SKM-1 (cell line): ENCODE measurements at regions not wholly inside any gene's neighbourhood (a gene's known extent, or its start where the extent isn't known, plus 50 kb on each side); places are given as distances from the start of the nearest gene placed in this dataset.
A peak's percentile ranks its signal among the peaks of the same experiment; 100 is the strongest.

Experiments
- DNase-seq: peaks from one replicate; lab custom pipeline; 2025; ENCODE audit not compliant: unreplicated experiment; lab: John Stamatoyannopoulos, UW

DNA sequence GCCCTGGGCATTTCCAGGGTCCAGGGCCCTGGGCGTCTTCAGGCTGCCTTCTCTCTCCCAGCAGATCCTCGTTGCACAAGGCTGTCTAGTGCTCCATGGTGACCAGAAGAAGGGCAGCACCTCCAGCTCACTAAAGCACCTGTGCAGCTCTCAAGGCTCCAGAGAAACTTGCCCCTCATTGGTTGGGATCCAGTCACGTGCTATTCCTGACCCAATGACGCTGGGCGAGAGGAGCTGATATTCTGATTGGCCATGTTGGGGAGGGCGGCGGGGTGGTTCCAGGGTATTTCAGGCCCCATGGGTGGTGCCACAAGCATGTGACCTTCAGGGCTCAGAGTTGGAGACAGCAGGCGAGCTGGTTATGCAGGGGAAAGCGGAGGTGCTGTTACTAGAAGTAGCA, 309.1 kb downstream of the TOX3 start:
- no peak for DNase-seq

DNA sequence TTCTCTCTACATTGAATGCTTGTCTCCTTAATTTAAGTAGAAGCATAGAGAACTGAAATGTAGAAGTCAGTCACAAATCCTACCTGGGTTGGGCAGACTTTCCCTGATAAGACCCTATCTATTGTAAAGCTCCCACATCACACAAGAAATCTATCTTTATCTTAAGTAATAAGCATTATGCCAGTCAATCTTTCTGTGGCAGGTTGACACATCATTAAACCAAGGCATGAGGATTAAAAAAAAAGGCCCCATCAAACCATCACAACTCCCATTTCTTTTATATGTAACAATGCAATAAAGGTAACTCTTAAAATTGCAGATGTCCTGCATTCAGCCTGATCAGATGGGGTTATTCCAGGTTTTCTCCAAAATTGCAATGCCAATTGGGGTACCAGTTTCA, 311.8 kb downstream of the TOX3 start:
- DNase-seq: no peak

DNA sequence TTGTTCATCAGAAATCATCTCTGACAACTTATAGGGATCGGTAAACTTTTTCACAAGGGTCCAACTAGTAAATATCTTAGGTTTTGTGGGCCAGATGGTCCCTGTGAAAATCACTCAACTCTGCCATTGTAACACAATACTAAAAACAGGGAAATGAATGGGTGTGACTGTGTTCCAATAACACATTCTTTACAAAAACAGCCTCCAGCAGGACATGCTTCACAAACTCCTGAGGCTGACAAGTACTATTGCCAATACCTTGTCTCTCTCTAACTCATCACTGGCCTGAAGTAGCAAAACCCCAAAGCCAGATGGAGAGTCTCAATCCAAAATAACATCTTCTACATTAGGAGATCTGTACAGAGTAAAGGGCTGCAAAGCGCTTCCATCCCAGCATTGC, 312.3 kb downstream of the TOX3 start:
- no peak for DNase-seq

DNA sequence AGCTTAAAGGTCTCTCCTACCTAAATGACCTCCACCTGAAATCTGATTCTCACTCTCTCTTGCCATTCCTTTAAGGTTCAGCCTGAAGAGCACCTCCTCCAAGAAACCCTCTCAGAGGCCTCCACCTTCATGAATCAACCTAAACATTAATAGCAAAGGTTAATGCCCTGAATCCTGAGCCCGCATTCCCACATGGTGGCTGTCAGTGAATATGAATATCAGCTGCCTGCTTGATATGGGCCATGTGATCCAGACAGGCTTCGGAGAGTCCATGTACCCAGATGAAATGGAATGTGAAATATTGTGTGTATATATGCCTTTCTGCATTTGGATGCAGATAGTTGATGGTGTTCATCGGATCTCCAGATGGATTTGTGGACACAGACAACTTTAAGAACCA, 317.5 kb downstream of the TOX3 start:
- DNase-seq: no peak

DNA sequence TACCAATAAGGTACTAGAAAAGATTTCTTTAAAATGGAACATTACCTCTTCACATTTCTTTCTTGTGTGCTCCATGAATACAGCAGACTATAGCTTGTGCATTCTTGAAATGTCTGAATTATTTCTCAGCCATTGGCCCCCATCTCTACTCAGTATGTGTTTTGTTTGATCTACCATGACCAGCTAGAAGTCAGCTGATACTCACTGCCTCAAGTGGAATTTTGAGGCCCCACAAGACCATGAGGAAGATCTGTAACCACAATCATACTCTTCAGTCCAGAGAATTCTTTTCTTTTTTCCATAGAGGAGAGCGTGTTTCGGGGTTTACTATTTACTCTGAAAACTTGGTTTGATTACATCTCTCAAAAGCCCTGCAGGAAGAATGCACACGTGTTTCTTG, 319.1 kb downstream of the TOX3 start:
- DNase-seq: no peak

DNA sequence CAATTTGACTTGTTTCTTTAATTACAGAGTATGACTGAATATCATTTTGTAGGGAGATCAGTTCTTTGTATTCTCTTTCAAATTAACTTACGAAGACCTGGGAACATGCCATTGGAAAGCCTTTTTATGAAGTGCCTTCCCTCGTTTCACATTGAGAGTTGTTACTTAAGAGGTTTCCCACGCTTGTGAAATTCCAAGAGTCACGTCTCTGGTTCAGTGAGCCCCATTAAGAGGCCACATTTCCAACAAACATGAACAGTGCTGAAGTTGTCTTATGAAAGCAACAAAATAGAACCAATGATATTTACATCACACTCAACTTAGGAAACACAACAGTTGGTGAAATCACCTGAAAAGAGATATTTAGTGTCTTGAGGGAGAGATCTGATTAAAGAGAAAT, 334.1 kb downstream of the TOX3 start:
- DNase-seq: no peak

DNA sequence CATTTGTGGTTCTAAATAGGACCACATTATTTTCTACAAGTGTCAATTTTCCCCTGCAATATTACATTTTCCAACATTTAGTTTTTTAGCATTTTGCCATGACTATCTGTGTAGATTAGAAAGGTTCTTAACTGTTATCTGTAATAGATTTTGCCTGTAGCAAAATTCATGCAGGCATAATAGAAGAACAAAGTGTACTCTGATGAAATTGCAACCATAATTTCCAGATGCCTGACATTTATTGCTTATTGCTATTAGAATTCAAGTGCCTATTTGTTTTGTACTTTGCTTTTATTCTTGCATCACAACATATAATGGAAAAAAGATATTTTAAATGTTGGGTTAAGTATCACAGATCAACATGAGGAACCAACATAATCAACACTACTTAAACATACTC, 337.7 kb downstream of the TOX3 start:
- no peak for DNase-seq

DNA sequence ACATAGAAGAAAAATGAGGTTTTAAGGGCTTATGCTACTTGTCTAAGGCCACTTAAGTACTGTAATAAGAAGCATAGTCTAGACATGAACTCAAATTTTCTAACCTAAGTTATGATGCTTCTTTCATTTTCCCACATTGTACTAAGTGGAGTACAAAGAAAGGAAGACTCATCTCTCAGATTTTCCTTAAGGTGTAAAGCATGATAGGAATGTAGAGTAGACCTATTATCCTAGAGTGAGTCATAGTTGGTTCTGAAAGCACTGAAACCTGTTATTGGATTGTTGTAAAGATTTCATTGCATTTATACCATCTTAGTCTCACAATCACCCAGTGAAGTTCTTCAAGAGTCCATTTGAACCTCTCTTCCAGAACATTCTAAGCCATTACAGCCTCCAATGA, 343.8 kb downstream of the TOX3 start:
- no peak for DNase-seq

DNA sequence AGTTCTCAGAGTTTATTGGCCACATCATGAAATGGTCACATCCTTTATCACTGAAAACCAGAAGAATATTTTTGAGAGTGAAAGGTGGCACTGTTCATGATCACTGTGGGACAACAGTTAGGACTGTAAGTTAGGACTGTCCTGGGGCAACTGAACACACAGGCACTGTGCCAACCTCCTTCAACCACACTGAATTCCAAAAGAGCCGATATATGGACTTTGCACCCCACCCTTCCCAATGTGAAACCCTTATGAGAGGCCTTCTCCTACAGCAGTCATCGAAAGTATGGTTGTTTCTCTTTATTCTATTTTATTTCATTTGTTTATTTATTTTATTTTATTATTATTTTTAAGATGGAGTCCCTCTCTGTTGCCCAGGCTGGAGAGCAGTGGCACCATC, 353.5 kb downstream of the TOX3 start:
- DNase-seq: no peak

DNA sequence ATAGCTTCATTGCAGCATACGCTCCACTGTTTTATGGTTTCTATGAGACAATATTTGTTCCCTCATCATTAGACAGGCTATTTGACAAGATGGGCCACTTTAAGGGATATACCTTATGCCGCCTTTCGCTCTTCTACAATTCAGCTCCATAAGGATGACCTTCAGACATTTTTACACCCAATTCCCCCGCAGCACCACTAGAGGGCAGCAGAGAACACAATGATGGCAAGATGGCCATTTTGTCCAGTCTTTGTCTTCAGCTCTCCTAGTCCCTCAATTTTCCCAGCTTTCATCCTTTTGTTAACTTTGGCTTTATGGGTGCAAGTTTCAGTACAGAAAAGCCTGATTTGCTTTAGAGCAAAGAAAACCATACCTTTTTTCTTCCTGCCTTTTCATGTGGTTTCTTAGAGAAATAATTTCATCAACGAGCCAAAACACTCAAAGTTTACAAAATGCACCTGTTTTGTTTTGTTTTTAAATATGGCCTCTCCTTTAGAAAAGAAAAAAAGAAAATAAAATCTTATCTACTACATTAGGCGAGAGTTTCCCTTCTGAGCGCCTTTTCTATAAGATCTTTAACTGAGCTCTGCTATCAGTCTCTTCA, 355.3 kb downstream of the TOX3 start:
- peak; percentile 7 for DNase-seq

DNA sequence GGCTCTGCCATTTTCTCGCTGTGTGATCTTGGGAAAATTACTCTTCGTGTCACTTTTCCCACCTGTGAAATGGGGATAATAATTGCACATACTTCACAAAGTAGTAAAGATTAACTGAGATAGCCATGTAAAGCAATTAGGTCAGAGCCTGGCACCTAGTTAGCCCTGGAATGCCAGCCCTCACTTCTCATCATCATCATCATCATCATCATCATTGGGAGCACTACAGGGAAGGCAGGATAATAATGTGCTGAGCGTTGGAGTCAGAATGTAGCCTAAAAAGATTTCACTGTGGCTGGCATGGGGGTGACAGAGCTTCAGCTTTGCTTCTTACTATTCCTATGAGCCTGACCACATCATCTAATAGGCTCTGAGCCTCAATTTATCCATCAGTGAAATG, 362.6 kb downstream of the TOX3 start:
- DNase-seq: no peak

DNA sequence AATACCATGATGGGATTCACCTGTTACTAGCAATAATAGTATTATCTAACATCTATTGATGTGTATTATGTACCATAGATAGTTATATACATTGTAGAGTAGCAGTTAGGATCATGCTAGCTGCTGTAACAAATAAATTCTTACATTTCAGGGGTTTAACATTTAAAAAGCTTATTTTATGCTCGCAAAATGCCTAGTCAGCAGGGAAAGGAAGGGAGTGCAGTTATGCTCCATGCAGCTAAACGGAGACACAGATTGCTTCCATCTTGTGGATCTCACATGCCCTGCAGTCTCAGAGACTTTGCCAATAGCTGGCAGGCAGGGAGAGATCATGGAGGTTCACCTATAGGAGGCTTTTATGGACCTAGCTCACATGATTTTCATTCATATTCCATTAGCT, 364.1 kb downstream of the TOX3 start:
- no peak for DNase-seq

DNA sequence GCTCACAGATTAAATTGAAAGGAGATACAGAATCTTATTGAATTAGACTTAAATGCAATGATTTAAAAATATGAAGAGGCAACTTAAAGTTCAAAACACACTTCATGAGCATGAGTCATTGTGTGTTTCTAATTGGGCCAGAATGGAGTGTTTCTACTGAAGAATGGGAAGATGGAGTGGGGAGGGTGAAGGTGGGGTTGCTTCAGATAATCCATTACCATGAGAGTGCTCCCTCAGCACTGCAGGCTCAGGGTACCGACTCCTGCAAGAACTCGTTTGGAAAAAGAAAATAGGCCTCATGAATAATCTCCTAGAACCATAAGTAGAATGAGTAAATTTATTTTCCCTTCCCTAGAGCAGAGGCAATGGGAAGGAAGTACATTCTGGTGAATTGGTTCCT, 372.8 kb downstream of the TOX3 start:
- DNase-seq: no peak

DNA sequence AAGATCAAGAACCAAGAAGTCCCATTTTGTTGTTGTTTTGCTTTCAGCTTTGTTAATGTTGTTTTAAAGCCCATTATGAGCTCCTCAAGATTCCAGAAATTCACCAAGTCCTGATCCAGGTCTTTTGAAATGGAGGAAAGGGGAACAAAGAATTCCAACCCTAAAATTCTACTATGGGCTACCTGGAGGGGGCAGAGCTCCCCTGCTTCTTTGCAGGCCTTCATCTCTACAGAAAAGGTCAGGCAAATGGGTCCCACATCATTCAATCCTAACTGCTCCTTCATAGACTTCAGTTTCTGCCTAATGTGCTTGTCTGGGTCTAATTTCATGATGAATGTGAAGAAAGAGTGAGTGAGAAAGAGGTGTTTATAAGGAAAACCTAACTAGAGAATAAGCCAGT, 375.5 kb downstream of the TOX3 start:
- DNase-seq: no peak

DNA sequence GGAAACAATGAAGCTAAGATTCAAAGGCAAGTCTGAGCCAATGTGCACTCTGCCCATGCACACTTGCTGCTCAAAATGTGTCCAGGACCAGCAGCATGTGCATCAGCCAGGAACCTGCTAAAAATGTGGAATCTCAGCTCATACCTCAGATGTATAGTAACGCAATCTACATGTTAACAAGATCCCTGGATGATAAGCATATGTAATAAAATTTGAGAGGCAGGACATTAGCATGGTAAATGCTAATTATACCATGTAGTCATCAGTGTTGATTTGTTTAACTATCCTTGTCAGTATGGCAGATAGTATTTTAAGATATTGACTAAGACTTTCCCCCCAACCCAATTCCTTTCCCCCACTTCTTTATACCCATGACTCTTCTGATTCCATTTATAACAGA, 379.6 kb downstream of the TOX3 start:
- no peak for DNase-seq

DNA sequence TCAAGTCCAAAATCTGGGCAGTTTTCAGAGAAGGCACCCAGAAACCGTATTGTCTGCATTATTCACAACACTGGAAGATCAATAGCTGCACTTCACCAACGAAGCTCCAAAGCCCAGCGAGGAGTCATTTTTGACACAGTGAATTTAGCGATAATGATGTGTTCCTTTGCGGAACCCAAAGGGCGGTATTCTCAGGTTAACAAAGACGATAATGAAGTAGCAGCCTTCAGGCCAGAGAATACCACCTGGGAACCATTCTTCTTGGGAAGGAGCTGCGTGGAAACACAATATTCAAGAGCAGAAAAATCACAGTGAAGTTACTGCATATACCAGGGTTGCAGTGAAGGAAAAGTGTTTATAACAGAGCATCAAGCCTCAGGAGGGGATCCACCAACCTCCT, 381.0 kb downstream of the TOX3 start:
- DNase-seq: no peak

DNA sequence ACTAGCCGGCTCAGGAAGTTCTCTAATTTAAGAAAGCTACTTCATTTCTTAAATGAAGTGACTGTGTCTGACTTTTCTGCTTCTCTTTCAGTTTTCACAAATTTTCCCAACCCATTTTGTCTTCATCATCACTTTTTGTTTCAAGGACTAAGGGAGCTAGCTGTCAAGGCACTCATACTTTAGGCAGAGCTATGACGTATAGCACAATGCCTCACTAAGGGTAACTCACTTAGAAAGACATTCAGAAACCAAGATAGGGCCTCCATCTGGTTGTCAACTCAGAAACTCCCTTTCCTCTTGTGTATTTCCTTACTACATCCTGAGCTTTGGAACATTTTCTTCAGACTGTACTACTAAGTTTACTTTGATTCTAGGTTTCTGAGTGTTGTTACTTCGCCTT, 397.9 kb downstream of the TOX3 start:
- DNase-seq: no peak

DNA sequence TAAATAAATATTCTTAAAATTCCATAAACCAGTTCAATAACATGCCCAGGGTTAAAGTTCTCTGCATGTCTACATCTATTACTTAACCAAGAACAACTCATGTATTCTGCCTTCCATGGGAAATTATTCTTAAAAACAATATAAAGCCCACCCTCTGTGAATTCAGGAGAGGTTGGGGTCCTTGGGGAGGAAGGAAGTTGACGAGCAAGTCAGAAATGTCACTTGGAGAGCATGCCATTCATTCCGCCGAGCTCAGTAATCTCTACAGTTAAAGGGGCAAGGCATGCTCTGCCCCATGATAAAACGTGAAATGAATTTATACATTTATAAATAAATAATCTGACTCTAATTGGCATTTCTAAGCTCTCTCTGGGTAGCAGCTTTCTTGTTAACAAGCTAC, 405.1 kb downstream of the TOX3 start:
- no peak for DNase-seq

DNA sequence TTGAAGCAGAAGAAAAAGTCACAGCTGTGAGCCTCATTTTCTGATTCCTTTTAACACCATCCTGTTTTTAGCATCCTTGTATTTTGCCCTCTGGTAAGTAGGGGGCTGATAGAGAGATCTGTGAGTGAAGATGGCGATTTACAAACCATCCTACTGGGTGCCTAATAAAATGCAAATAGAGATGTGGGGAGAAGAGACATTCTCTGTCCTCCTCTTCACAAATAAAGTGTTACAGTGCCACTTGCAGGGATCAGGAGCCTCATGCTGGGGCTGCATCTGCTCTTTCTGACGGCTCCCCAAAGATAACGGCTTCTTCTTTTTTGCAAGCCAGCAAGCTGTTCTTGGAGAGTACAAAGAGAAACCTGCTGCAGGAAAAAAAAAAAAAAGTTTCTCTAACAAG, 418.6 kb downstream of the TOX3 start:
- DNase-seq: no peak

DNA sequence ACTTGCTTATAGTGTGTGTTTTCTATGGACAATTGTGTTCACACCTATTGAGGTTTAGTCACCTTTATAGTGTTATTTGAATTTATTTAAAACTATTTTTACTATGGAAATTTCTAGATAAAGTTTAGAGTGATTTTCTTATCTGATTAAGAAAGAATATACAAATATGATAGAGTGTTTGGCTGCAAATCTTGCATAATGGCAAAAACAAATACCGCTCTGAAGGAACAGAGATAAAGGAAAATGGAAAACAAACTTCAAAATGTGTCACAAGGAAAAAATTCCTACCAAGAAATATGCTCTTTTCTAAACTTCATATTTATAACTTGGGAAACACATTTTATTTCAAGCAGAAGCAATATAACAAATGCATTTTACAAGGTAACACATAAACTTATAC, 423.1 kb downstream of the TOX3 start:
- DNase-seq: no peak

DNA sequence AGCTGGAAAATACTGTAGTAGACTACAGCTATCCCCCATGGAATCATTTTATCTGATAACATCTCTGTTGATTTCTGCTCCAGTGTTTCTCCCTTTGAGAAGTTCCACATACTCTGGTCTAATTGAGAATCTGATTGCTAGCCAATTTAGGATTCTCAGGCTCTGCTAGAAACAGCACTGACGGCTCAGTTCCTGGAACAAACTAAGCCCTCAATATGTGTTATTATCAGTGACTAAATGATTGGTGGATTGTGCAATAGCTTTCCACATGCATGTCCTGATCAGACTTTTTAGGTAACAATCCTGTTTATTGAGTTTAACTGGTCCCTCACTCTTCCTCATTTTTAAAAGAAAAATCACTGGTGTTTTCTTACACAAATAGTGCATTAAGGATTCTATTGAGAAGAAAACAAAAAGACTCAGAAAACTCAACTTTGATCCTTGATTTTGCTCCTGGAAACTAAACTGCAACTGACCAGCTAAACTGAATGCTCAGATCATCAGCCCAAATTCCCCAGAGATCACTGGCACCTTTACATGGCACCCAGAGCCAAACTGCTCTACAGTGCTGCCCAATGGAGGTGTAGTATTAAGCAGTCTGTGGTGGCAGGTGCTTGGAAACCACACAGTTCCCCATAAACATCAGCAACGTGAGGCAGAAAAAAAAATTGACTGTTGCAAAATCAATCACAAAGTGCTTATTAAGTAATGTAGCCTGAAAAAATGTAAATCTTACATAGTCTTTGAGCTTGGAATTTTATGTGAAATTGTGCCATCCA, 423.7 kb downstream of the TOX3 start:
- DNase-seq: no peak

DNA sequence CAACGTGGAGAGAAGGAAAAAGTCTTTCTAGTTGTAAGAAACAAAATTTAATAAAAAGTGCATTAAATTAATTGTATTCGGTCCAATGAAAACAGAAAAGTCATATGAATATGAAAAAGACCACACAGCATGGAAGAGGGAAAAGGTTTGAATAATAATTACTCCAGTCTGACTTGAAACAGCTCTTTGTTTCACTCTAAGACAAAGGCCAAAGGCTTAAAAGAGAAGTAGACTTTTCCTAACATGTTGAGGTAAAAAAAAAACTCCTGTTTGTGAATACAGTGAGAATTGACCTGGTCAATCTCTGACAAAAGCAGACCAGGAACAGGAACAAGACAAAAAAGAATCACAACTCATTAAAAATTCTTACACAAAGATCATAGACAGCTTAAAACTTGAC, 429.8 kb downstream of the TOX3 start:
- DNase-seq: no peak

DNA sequence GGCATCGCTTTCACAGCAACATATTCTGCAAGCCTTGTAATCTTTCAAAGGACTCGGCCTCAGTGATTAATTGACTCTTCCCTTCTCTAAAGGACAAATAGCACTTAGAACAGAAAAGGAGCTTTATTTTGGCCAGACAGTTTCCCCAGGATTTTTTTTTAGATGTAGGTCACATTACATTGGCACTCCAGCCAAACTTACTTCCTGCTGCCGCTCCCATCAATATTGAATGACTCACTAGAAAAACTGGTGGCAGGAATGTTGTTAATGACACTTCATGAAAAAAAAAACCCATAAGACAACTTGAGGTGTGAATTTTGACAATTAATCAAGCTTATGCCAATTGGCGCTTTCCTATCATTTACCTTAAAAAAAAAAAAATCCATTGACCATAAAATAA, 432.6 kb downstream of the TOX3 start:
- no peak for DNase-seq
